IPS DF 4.7 (cell line): ENCODE measurements at regions not wholly inside any gene's neighbourhood (a gene's known extent, or its start where the extent isn't known, plus 50 kb on each side); places are given as distances from the start of the nearest gene placed in this dataset.

Experiments
- DNase-seq: peaks from one replicate; pipeline ENCODE4 v3.0.0-alpha.2; 2013; ENCODE audit warnings: low spot score; ENCODE audit errors: extremely low read depth

GRCh38 chr13:37410316-37410715 lies 188.3 kb downstream of the POSTN start:
- no peak for DNase-seq

- no peak for DNase-seq
These were observed 188.8 kb downstream of the POSTN start for GRCh38 chr13:37409756-37410155.

- no peak for DNase-seq
These were observed 191.4 kb downstream of the POSTN start for GRCh38 chr13:37407156-37407555.

GRCh38 chr13:37406031-37406430 lies 192.5 kb downstream of the POSTN start:
- no peak for DNase-seq

GRCh38 chr13:37403776-37404527 lies 194.6 kb downstream of the POSTN start:
- DNase-seq, result no peak

- DNase-seq, result no peak
These were observed 196.8 kb downstream of the POSTN start for GRCh38 chr13:37401721-37402120.

GRCh38 chr13:37397535-37397934 lies 201.0 kb downstream of the POSTN start:
- no peak for DNase-seq

GRCh38 chr13:37395544-37395943 lies 203.0 kb downstream of the POSTN start:
- no peak for DNase-seq

GRCh38 chr13:37392389-37392788 lies 206.2 kb downstream of the POSTN start:
- DNase-seq, result no peak

GRCh38 chr13:37390735-37391134 lies 207.8 kb downstream of the POSTN start:
- DNase-seq, result no peak

GRCh38 chr13:37385956-37386670 lies 212.5 kb downstream of the POSTN start:
- no peak for DNase-seq

GRCh38 chr13:37385248-37385647 lies 213.3 kb downstream of the POSTN start:
- DNase-seq, result no peak

GRCh38 chr13:37383856-37384370 lies 214.7 kb downstream of the POSTN start:
- DNase-seq, result no peak

GRCh38 chr13:37383046-37383445 lies 215.5 kb downstream of the POSTN start:
- no peak for DNase-seq

GRCh38 chr13:37382146-37382545 lies 216.4 kb downstream of the POSTN start:
- DNase-seq, result no peak

GRCh38 chr13:37381502-37381901 lies 217.1 kb downstream of the POSTN start:
- DNase-seq, result no peak

GRCh38 chr13:37379841-37380240 lies 218.7 kb downstream of the POSTN start:
- DNase-seq, result no peak

GRCh38 chr13:37375724-37376123 lies 222.8 kb downstream of the POSTN start:
- DNase-seq, result no peak

GRCh38 chr13:37375071-37375470 lies 223.5 kb downstream of the POSTN start:
- no peak for DNase-seq

- no peak for DNase-seq
These were observed 229.0 kb downstream of the POSTN start for GRCh38 chr13:37369616-37370015.

- DNase-seq, result no peak
These were observed 230.1 kb downstream of the POSTN start for GRCh38 chr13:37368501-37368900.

GRCh38 chr13:37366044-37366770 lies 232.4 kb downstream of the POSTN start:
- no peak for DNase-seq
